DND-41 (cell line): ENCODE measurements at regions not wholly inside any gene's neighbourhood (a gene's known extent, or its start where the extent isn't known, plus 50 kb on each side); places are given as distances from the start of the nearest gene placed in this dataset.

Experiments
- CTCF ChIP-seq: IDR thresholded peaks from 2 replicates; pipeline ENCODE4 v1.5.1; 2012; ENCODE audit warnings: borderline replicate concordance, low read length, moderate library complexity, mild to moderate bottlenecking; ENCODE audit not compliant: poor library complexity, severe bottlenecking; ENCODE audit errors: extremely low read depth
- EZH2 ChIP-seq: IDR thresholded peaks from 3 replicates; pipeline ENCODE4 v1.6.1; 2012; ENCODE audit warnings: borderline replicate concordance, low read depth, mild to moderate bottlenecking, moderate library complexity, low read length, inconsistent platforms; ENCODE audit not compliant: severe bottlenecking

GRCh38 chr18:41646915-41647620 lies 308.0 kb upstream of the PIK3C3 start:
- no peak for TF ChIP-seq EZH2
- TF ChIP-seq CTCF = no peak
